ENCODE measurements at regions not wholly inside any gene's neighbourhood (a gene's known extent, or its start where the extent isn't known, plus 50 kb on each side); places are given as distances from the start of the nearest gene placed in this dataset.

DNA sequence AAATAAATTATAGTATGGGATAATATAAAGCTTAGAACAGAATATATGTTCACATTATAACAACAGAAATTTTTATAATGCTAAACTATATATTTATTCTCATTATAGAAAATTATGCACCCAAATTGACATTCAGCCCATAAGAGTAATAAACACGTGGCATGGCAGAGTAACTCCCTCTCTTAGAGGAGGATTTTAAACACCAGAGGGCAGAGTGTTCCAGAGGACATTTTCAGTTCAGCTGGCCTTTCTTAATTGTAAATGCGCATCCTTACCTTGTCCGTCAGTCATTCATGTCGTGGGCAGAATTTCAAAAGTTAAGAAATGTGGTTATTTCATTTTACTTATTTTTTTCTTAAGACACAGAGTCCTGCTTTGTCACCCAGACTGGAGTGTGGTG, 147.1 kb downstream of the TANC2 start:
- no peak overlapping the region for H3K4me3 ChIP-seq
- 82 to 84% methylated on average over 4 of the region's 4 CpGs for WGBS, 2 donors
- H3K27me3 ChIP-seq, result no peaks in the 10 kb centered on the region
- H3K9me3 ChIP-seq, result no peaks in the 10 kb centered on the region
- peaks cover 0 to 14% (median 0%) of the 10 kb centered on the region in 3 donors for H3K4me1 ChIP-seq
- H3K36me3 ChIP-seq, result no peaks in the 10 kb centered on the region
- no peak for DNase-seq
- TF ChIP-seq, protein P1, sequence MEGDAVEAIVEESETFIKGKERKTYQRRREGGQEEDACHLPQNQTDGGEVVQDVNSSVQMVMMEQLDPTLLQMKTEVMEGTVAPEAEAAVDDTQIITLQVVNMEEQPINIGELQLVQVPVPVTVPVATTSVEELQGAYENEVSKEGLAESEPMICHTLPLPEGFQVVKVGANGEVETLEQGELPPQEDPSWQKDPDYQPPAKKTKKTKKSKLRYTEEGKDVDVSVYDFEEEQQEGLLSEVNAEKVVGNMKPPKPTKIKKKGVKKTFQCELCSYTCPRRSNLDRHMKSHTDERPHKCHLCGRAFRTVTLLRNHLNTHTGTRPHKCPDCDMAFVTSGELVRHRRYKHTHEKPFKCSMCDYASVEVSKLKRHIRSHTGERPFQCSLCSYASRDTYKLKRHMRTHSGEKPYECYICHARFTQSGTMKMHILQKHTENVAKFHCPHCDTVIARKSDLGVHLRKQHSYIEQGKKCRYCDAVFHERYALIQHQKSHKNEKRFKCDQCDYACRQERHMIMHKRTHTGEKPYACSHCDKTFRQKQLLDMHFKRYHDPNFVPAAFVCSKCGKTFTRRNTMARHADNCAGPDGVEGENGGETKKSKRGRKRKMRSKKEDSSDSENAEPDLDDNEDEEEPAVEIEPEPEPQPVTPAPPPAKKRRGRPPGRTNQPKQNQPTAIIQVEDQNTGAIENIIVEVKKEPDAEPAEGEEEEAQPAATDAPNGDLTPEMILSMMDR (IDR thresholded peaks at IDR 0.05), result peak in 3 of 6 experiments; percentile 6 to 16 (median 12)
- TF ChIP-seq POLR2A (IDR thresholded peaks at IDR 0.05), result no peak
- intact Hi-C loops (cut with DNase I), result no loop called here
- H3K27ac ChIP-seq, result no peak overlapping the region

DNA sequence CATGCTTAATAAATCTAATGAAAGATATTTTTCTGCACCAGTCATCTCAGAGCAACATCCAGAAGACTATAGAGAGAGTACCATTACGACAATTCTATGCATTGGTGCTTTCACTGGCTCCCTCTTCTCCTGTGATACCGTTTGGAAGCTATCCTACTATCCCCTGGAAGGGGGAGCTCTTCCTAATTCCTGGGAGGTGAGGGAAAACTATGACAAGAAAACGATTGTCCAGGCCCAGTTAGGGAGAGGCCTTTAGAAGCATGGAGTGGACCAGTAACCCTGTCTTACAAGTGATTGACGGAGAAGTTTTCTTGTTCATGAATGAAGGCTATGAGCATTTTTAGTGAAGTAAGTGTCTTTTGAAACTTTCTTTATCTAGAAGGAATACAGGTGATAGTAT, 150.2 kb downstream of the TANC2 start:
- no peak overlapping the region for H3K27ac ChIP-seq
- DNase-seq, result no peak
- intact Hi-C loops (cut with DNase I), result no loop called here
- H3K36me3 ChIP-seq, result no peaks in the 10 kb centered on the region
- no peak for TF ChIP-seq POLR2A (IDR thresholded peaks at IDR 0.05)
- TF ChIP-seq, protein P1 (IDR thresholded peaks at IDR 0.05), result no peak
- no peaks in the 10 kb centered on the region for H3K9me3 ChIP-seq
- H3K27me3 ChIP-seq, result no peaks in the 10 kb centered on the region
- H3K4me1 ChIP-seq, result peaks cover 0 to 19% (median 0%) of the 10 kb centered on the region in 3 donors
- no peak overlapping the region for H3K4me3 ChIP-seq
- 69 to 76% methylated on average over 4 of the region's 4 CpGs for WGBS, 2 donors

DNA sequence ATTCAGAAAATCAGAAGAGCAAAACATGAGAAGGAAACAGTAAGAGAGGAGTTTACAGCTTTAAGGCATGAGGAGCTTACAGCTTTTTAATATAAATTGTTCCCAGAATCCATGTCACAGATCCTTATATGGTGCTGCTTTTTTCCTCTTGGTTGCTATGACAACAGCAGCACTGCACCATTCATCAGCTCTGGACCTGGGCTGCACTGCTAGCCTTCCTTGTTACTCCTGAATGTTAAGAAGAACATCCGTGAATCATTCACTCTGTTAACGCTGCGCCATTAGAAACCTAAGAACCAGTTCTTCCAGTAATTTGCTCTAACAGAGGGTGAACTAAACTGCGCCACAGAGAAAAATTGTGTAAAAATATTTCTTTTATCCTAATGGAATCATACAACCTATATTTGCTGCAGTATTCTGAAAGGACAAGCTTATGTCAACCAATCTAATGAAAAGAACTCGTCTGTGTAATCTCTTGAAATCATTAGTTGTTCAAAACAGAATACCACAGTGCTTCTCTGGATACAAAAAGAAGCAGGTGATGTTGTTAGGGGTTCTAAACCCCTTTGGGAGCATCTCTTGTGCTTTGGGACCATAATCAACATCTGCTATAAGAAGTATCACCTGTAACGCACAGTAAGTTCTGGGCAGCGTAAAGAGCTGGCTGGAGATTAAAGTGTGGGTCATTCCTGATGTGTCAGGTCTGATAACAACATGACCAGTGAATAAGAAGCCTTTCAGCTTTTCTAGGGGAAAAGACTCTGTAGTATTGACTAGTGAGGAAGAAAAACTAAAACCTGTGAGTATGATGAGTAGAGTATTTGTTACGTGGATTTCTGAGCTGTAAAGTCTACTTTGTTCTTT, 151.2 kb downstream of the TANC2 start:
- Histone ChIP-seq H3K27me3 (no peaks in the 10 kb centered on the region), H3K4me1 (peaks cover 0 to 19% (median 0%) of the 10 kb centered on the region in 3 donors), H3K9me3 (no peaks in the 10 kb centered on the region), H3K27ac (peak overlapping the region in 2 of 4 donors; percentile 19 to 56), H3K4me3 (no peak overlapping the region), H3K36me3 (no peaks in the 10 kb centered on the region)
- intact Hi-C loops (cut with DNase I), result no loop called here
- 52 to 78% methylated on average over 8 of the region's 8 CpGs for WGBS, 2 donors
- no peak for DNase-seq
- no peak for TF ChIP-seq POLR2A (IDR thresholded peaks at IDR 0.05)

DNA sequence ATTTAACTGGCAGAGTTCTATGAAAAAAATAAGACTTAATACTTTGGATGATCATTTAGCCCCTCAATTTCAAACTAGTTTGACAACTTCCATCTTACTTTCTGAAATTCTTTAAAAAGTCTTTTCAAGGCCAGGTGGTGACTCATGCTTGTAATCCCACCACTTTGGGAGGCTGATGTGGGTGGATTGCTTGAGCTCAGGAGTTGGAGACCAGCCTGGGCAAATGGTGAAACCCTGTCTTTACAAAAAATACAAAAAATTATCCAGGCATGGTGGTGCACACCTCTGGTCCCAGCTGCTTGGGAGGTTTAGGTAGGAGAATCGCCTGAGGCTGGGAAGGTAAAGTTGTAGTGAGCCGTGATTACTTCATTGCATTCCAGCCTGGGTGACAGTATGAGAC, 154.4 kb downstream of the TANC2 start:
- 58 to 59% methylated on average over 2 of the region's 2 CpGs for WGBS, 2 donors
- no peak overlapping the region for H3K4me3 ChIP-seq
- intact Hi-C loops (cut with DNase I), result no loop called here
- no peak for DNase-seq
- no peaks in the 10 kb centered on the region for H3K27me3 ChIP-seq
- H3K36me3 ChIP-seq, result no peaks in the 10 kb centered on the region
- TF ChIP-seq POLR2A (IDR thresholded peaks at IDR 0.05), result no peak
- TF ChIP-seq, protein P1 (IDR thresholded peaks at IDR 0.05), result no peak
- no peak overlapping the region for H3K27ac ChIP-seq
- H3K9me3 ChIP-seq, result no peaks in the 10 kb centered on the region
- H3K4me1 ChIP-seq, result peaks cover 0 to 19% (median 0%) of the 10 kb centered on the region in 3 donors

DNA sequence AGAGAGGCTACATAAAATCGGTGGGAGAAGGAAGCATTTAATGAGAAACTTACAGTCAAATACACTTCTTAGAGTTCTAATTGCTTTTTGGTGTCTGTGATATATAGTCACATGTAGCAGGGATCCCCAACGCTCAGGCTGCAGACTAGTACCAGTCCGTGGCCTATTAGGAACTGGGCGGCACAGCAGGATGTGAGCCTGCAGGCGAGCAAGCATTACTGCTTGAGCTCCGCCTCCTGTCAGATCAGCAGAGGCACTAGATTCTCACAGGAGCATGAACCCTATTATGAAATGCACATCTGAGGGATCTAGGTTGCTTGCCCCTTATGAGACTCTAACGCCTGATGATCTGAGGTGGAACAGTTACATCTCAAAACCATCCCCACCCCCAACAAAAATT, 158.5 kb downstream of the TANC2 start:
- H3K9me3 ChIP-seq, result no peaks in the 10 kb centered on the region
- intact Hi-C loops (cut with DNase I), result no loop called here
- peaks cover 0 to 5% (median 0%) of the 10 kb centered on the region in 3 donors for H3K4me1 ChIP-seq
- no peak for DNase-seq
- no peak for TF ChIP-seq POLR2A (IDR thresholded peaks at IDR 0.05)
- TF ChIP-seq, protein P1 (IDR thresholded peaks at IDR 0.05), result no peak
- no peak overlapping the region for H3K27ac ChIP-seq
- H3K4me3 ChIP-seq, result no peak overlapping the region
- H3K36me3 ChIP-seq, result no peaks in the 10 kb centered on the region
- no peaks in the 10 kb centered on the region for H3K27me3 ChIP-seq
- 75 to 78% methylated on average over 7 of the region's 7 CpGs for WGBS, 2 donors
